ENCODE measurements at regions not wholly inside any gene's neighbourhood (a gene's known extent, or its start where the extent isn't known, plus 50 kb on each side); places are given as distances from the start of the nearest gene placed in this dataset.

DNA sequence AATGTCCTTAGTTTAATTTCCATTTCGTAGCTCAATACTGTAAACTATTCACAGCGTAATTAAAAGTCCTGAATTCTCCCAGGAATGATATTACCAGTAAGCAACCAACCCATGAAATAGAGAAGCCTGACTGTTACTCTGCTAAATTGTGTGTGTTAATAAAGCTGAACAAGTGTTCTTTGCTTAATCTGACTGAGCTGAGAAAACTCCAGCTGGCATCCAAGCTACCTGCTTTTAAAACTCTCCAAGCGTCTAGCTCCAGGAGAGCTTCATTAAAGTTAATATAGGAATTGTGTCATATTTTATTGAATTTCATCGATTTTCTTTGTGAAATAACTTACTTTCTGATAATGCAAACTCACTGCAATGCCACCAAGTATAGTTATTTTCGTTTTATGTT, 524.4 kb downstream of the SLC16A7 start:
- 71% methylated on average over 5 of the region's 5 CpGs for WGBS
- no peak for DNase-seq (ENCODE audit: low spot score)
- H3K4me3 ChIP-seq (ENCODE audit: low read depth in 1 of 3, low read length in 3 of 3) = no peak overlapping the region
- H3K9ac ChIP-seq (ENCODE audit: low read depth in 1 of 2, low read length in 2 of 2) = no peak overlapping the region
- no peaks in the 10 kb centered on the region for H3K36me3 ChIP-seq (ENCODE audit: control insufficient read depth in 4 of 4, insufficient read depth in 3 of 4, low read depth in 1 of 4, low read length in 3 of 4)
- H3K9me3 ChIP-seq (ENCODE audit: control insufficient read depth in 4 of 4, low read length in 3 of 4) = no peaks in the 10 kb centered on the region
- no peaks in the 10 kb centered on the region for H3K4me1 ChIP-seq (ENCODE audit: control insufficient read depth in 4 of 4, insufficient read depth in 4 of 4, low read length in 3 of 4)
- no peak overlapping the region for H3K27ac ChIP-seq (ENCODE audit: low read depth in 1 of 2, low read length in 2 of 2)
- H3K27me3 ChIP-seq (ENCODE audit: control insufficient read depth in 4 of 4, insufficient read depth in 4 of 4, low read length in 3 of 4) = no peaks in the 10 kb centered on the region
- TF ChIP-seq SP1 (IDR thresholded peaks at IDR 0.05) (no peak), GABPA (IDR thresholded peaks at IDR 0.05 in 1 of 2, conservative IDR thresholded peaks at IDR 0.05 in 1 of 2) (no peak), RAD21 (IDR thresholded peaks at IDR 0.05) (no peak), TAF1 (conservative IDR thresholded peaks at IDR 0.05) (no peak), NR2F2 (IDR thresholded peaks at IDR 0.05) (no peak), JUND (IDR thresholded peaks at IDR 0.05) (no peak)
- TF ChIP-seq, protein P1, sequence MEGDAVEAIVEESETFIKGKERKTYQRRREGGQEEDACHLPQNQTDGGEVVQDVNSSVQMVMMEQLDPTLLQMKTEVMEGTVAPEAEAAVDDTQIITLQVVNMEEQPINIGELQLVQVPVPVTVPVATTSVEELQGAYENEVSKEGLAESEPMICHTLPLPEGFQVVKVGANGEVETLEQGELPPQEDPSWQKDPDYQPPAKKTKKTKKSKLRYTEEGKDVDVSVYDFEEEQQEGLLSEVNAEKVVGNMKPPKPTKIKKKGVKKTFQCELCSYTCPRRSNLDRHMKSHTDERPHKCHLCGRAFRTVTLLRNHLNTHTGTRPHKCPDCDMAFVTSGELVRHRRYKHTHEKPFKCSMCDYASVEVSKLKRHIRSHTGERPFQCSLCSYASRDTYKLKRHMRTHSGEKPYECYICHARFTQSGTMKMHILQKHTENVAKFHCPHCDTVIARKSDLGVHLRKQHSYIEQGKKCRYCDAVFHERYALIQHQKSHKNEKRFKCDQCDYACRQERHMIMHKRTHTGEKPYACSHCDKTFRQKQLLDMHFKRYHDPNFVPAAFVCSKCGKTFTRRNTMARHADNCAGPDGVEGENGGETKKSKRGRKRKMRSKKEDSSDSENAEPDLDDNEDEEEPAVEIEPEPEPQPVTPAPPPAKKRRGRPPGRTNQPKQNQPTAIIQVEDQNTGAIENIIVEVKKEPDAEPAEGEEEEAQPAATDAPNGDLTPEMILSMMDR (IDR thresholded peaks at IDR 0.05; ENCODE audit: low read depth, low read length, missing input control) = no peak
- TF ChIP-seq, protein P2, sequence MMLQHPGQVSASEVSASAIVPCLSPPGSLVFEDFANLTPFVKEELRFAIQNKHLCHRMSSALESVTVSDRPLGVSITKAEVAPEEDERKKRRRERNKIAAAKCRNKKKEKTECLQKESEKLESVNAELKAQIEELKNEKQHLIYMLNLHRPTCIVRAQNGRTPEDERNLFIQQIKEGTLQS (IDR thresholded peaks at IDR 0.05) = no peak
- TF ChIP-seq, protein P3, sequence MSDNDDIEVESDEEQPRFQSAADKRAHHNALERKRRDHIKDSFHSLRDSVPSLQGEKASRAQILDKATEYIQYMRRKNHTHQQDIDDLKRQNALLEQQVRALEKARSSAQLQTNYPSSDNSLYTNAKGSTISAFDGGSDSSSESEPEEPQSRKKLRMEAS (IDR thresholded peaks at IDR 0.05) = no peak

DNA sequence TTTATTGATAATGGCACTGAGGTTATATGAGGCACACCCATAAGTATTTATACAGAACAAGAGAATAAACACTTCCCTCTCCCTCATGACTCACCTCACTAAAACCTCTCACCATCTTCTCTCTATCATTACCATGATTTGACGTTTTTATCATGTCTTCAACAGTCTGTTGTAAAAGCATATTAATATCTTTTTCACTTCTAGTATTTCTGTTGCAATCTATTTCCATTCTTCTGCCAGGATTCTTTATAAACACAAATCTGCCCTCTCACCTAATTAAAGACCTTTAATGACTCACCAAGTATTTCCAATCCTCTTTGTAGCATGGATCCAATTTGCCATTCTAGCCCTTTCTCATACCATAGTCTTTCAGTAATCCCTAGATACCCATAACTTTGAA, 527.7 kb downstream of the SLC16A7 start:
- no peak for DNase-seq (ENCODE audit: low spot score)
- Histone ChIP-seq H3K27ac (ENCODE audit: low read depth in 1 of 2, low read length in 2 of 2) (no peak overlapping the region), H3K9me3 (ENCODE audit: control insufficient read depth in 4 of 4, low read length in 3 of 4) (no peaks in the 10 kb centered on the region), H3K4me1 (ENCODE audit: control insufficient read depth in 4 of 4, insufficient read depth in 4 of 4, low read length in 3 of 4) (no peaks in the 10 kb centered on the region), H3K9ac (ENCODE audit: low read depth in 1 of 2, low read length in 2 of 2) (no peak overlapping the region), H3K27me3 (ENCODE audit: control insufficient read depth in 4 of 4, insufficient read depth in 4 of 4, low read length in 3 of 4) (no peaks in the 10 kb centered on the region), H3K36me3 (ENCODE audit: control insufficient read depth in 4 of 4, insufficient read depth in 3 of 4, low read depth in 1 of 4, low read length in 3 of 4) (no peaks in the 10 kb centered on the region), H3K4me3 (ENCODE audit: low read depth in 1 of 3, low read length in 3 of 3) (no peak overlapping the region)
- TF ChIP-seq FOXA1 (IDR thresholded peaks at IDR 0.05) = no peak
- no peak for TF ChIP-seq TAF1 (conservative IDR thresholded peaks at IDR 0.05)
- TF ChIP-seq, protein P1 (IDR thresholded peaks at IDR 0.05; ENCODE audit: low read depth, low read length, missing input control) = no peak
- TF ChIP-seq EGR1 (IDR thresholded peaks at IDR 0.05; ENCODE audit: low read depth in 2 of 2) = no peak
- TF ChIP-seq, protein P2 (IDR thresholded peaks at IDR 0.05) = no peak
- TF ChIP-seq YY1 (IDR thresholded peaks at IDR 0.05) = no peak
- no peak for TF ChIP-seq HNF4G (IDR thresholded peaks at IDR 0.05)
- TF ChIP-seq, protein P4, sequence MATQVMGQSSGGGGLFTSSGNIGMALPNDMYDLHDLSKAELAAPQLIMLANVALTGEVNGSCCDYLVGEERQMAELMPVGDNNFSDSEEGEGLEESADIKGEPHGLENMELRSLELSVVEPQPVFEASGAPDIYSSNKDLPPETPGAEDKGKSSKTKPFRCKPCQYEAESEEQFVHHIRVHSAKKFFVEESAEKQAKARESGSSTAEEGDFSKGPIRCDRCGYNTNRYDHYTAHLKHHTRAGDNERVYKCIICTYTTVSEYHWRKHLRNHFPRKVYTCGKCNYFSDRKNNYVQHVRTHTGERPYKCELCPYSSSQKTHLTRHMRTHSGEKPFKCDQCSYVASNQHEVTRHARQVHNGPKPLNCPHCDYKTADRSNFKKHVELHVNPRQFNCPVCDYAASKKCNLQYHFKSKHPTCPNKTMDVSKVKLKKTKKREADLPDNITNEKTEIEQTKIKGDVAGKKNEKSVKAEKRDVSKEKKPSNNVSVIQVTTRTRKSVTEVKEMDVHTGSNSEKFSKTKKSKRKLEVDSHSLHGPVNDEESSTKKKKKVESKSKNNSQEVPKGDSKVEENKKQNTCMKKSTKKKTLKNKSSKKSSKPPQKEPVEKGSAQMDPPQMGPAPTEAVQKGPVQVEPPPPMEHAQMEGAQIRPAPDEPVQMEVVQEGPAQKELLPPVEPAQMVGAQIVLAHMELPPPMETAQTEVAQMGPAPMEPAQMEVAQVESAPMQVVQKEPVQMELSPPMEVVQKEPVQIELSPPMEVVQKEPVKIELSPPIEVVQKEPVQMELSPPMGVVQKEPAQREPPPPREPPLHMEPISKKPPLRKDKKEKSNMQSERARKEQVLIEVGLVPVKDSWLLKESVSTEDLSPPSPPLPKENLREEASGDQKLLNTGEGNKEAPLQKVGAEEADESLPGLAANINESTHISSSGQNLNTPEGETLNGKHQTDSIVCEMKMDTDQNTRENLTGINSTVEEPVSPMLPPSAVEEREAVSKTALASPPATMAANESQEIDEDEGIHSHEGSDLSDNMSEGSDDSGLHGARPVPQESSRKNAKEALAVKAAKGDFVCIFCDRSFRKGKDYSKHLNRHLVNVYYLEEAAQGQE (IDR thresholded peaks at IDR 0.05) = no peak
- TF ChIP-seq, protein P3 (IDR thresholded peaks at IDR 0.05) = no peak
- TF ChIP-seq SP1 (IDR thresholded peaks at IDR 0.05) = no peak
- no peak for TF ChIP-seq RXRA (IDR thresholded peaks at IDR 0.05)
- no peak for TF ChIP-seq RAD21 (IDR thresholded peaks at IDR 0.05)
- TF ChIP-seq, protein P5, sequence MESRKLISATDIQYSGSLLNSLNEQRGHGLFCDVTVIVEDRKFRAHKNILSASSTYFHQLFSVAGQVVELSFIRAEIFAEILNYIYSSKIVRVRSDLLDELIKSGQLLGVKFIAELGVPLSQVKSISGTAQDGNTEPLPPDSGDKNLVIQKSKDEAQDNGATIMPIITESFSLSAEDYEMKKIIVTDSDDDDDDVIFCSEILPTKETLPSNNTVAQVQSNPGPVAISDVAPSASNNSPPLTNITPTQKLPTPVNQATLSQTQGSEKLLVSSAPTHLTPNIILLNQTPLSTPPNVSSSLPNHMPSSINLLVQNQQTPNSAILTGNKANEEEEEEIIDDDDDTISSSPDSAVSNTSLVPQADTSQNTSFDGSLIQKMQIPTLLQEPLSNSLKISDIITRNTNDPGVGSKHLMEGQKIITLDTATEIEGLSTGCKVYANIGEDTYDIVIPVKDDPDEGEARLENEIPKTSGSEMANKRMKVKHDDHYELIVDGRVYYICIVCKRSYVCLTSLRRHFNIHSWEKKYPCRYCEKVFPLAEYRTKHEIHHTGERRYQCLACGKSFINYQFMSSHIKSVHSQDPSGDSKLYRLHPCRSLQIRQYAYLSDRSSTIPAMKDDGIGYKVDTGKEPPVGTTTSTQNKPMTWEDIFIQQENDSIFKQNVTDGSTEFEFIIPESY (IDR thresholded peaks at IDR 0.05) = no peak
- TF ChIP-seq HNF4A (conservative IDR thresholded peaks at IDR 0.05) = no peak
- WGBS = 41% methylated on average over 1 of the region's 1 CpG
